Tibial artery (tissue), 4 donors: ENCODE measurements at regions not wholly inside any gene's neighbourhood (a gene's known extent, or its start where the extent isn't known, plus 50 kb on each side); places are given as distances from the start of the nearest gene placed in this dataset.

Source experiments
- DNase-seq, 2 donors: peaks; one replicate each; pipeline ENCODE4 v3.0.0-alpha.2; 2019
- H3K27ac ChIP-seq, 2 donors: fragments of 200-600 bp; sonication (generic) in 1 of 2; 1 replicate in 1 of 2; 2 replicates in 1 of 2; pipeline ENCODE4 v1.5.1; 2018 to 2019; ENCODE audit warnings: mild to moderate bottlenecking in 1 of 2
- H3K27me3 ChIP-seq, 2 donors: fragments of 200-600 bp; sonication (generic) in 1 of 2; one replicate each; pipeline versions ENCODE4 v1.5.1 to v1.6.0; 2016 to 2019
- H3K36me3 ChIP-seq, 3 donors: fragments of 200-600 bp; sonication (generic) in 2 of 3; one replicate each; pipeline ENCODE4 v1.5.1; 2016 to 2019; ENCODE audit warnings: mild to moderate bottlenecking in 2 of 3
- H3K4me1 ChIP-seq, 4 donors: fragments of 200-600 bp; sonication (generic) in 2 of 4; 1 replicate in 3 of 4; 2 replicates in 1 of 4; pipeline ENCODE4 v1.5.1; 2016 to 2019
- H3K4me3 ChIP-seq, 2 donors: fragments of 200-600 bp; sonication (generic) in 1 of 2; 1 replicate in 1 of 2; 2 replicates in 1 of 2; pipeline ENCODE4 v1.5.1; 2018 to 2019; ENCODE audit warnings: mild to moderate bottlenecking in 2 of 2
- H3K9me3 ChIP-seq, 3 donors: fragments of 200-600 bp; sonication (generic) in 1 of 3; one replicate each; pipeline ENCODE4 v1.5.1; 2016 to 2019
- intact Hi-C: fragments of 100-400 bp; cut with DNase I; formaldehyde crosslinking; loops from one replicate; pipeline ENCODE4 v1.15.0; 2023; ENCODE audit warnings: low total_unique reads
- TF ChIP-seq, protein P1 (sequence below), 2 experiments: fragments of 200-600 bp in 1 of 2; fragments of 450-650 bp in 1 of 2; IDR thresholded peaks; one replicate each; pipeline ENCODE4 v1.5.1; 2017 to 2019; ENCODE audit warnings: antibody characterized with exemption in 2 of 2, mild to moderate bottlenecking in 1 of 2, moderate library complexity in 1 of 2

- no peaks in the 10 kb centered on the region for H3K27me3 ChIP-seq
- TF ChIP-seq, protein P1, sequence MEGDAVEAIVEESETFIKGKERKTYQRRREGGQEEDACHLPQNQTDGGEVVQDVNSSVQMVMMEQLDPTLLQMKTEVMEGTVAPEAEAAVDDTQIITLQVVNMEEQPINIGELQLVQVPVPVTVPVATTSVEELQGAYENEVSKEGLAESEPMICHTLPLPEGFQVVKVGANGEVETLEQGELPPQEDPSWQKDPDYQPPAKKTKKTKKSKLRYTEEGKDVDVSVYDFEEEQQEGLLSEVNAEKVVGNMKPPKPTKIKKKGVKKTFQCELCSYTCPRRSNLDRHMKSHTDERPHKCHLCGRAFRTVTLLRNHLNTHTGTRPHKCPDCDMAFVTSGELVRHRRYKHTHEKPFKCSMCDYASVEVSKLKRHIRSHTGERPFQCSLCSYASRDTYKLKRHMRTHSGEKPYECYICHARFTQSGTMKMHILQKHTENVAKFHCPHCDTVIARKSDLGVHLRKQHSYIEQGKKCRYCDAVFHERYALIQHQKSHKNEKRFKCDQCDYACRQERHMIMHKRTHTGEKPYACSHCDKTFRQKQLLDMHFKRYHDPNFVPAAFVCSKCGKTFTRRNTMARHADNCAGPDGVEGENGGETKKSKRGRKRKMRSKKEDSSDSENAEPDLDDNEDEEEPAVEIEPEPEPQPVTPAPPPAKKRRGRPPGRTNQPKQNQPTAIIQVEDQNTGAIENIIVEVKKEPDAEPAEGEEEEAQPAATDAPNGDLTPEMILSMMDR (IDR thresholded peaks at IDR 0.05): no peak
- no peak for DNase-seq
- intact Hi-C loops: no loop called here
- H3K4me1 ChIP-seq: peaks cover 0 to 32% (median 16%) of the 10 kb centered on the region in 4 donors
- no peaks in the 10 kb centered on the region for H3K9me3 ChIP-seq
- peak overlapping the region in 1 of 2 donors; percentile 44 for H3K27ac ChIP-seq
- H3K36me3 ChIP-seq: no peaks in the 10 kb centered on the region
- no peak overlapping the region for H3K4me3 ChIP-seq
Observed at GRCh38 chr11:15711311-15711710, 596.6 kb downstream of the INSC start.

- no peak overlapping the region for H3K4me3 ChIP-seq
- no peak overlapping the region for H3K27ac ChIP-seq
- H3K27me3 ChIP-seq: no peaks in the 10 kb centered on the region
- intact Hi-C loops: no loop called here
- TF ChIP-seq, protein P1 (IDR thresholded peaks at IDR 0.05): no peak
- H3K36me3 ChIP-seq: no peaks in the 10 kb centered on the region
- no peaks in the 10 kb centered on the region for H3K9me3 ChIP-seq
- no peak for DNase-seq
- peaks cover 0 to 16% (median 6%) of the 10 kb centered on the region in 4 donors for H3K4me1 ChIP-seq
Observed at GRCh38 chr11:15714641-15715399, 600.1 kb downstream of the INSC start.

- intact Hi-C loops: no loop called here
- TF ChIP-seq, protein P1 (IDR thresholded peaks at IDR 0.05): no peak
- Histone ChIP-seq H3K36me3 (no peaks in the 10 kb centered on the region), H3K4me1 (no peaks in the 10 kb centered on the region), H3K9me3 (no peaks in the 10 kb centered on the region), H3K27me3 (no peaks in the 10 kb centered on the region), H3K27ac (no peak overlapping the region), H3K4me3 (no peak overlapping the region)
- DNase-seq: no peak
Observed at GRCh38 chr11:15716550-15716949, 601.8 kb downstream of the INSC start.

GRCh38 chr11:15720460-15720859, 605.7 kb downstream of the INSC start:
- TF ChIP-seq, protein P1 (IDR thresholded peaks at IDR 0.05): no peak
- H3K36me3 ChIP-seq: no peaks in the 10 kb centered on the region
- intact Hi-C loops: no loop called here

DNA sequence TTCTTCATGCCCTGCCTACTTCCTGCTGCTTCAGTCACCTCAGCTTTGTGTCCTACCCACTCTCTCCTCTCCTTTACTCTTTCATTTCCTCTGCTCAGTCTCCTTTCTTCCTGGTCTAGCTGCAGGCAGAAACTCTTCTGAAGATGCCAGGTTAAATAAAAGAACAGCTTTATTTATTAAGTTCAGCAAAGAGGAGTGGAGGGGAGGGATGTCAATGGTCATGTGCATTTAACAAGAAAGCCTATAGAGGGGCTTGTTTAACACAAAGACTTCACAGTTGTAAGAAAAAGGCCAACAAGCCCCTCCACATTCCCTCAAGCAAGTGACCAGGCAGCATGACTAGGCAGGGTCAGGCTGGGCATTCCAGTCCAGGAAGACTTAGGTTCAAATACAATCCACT, 609.2 kb downstream of the INSC start:
- no peaks in the 10 kb centered on the region for H3K36me3 ChIP-seq
- no peak overlapping the region for H3K4me3 ChIP-seq
- H3K27ac ChIP-seq: no peak overlapping the region
- H3K27me3 ChIP-seq: no peaks in the 10 kb centered on the region
- TF ChIP-seq, protein P1 (IDR thresholded peaks at IDR 0.05): no peak
- intact Hi-C loops: no loop called here
- no peak for DNase-seq
- no peaks in the 10 kb centered on the region for H3K9me3 ChIP-seq
- H3K4me1 ChIP-seq: peaks cover 0 to 17% (median 7%) of the 10 kb centered on the region in 4 donors

More at GRCh38 chr11:15720460-15720859, 605.7 kb downstream of the INSC start:
- Histone ChIP-seq H3K4me3 (no peak overlapping the region), H3K27me3 (no peaks in the 10 kb centered on the region), H3K4me1 (no peaks in the 10 kb centered on the region), H3K27ac (no peak overlapping the region), H3K9me3 (no peaks in the 10 kb centered on the region)
- DNase-seq: no peak
